Trophoblast cell (in vitro differentiated cells and primary cell): ENCODE measurements at regions not wholly inside any gene's neighbourhood (a gene's known extent, or its start where the extent isn't known, plus 50 kb on each side); places are given as distances from the start of the nearest gene placed in this dataset.

Source experiments
- DNase-seq, 2 donors: peaks; one replicate each; pipeline ENCODE4 v3.0.0-alpha.2; 2016
- H2AFZ ChIP-seq: 2 replicates; pipeline ENCODE4 v1.6.1; 2013; ENCODE audit warnings: low read length, moderate library complexity, mild to moderate bottlenecking; ENCODE audit not compliant: insufficient read depth, poor library complexity
- H2AK5ac ChIP-seq: 2 replicates; pipeline ENCODE4 v1.6.1; 2013; ENCODE audit warnings: mild to moderate bottlenecking, low read length
- H2BK120ac ChIP-seq: 2 replicates; pipeline ENCODE4 v1.6.1; 2013; ENCODE audit warnings: low read length, mild to moderate bottlenecking, moderate library complexity; ENCODE audit not compliant: insufficient read depth, poor library complexity
- H2BK12ac ChIP-seq: 2 replicates; pipeline ENCODE4 v1.6.1; 2013; ENCODE audit warnings: mild to moderate bottlenecking, low read length, moderate library complexity
- H2BK5ac ChIP-seq: 2 replicates; pipeline ENCODE4 v1.6.1; 2013; ENCODE audit warnings: low read length, low read depth, moderate library complexity, mild to moderate bottlenecking; ENCODE audit not compliant: poor library complexity
- H3K14ac ChIP-seq: 2 replicates; pipeline ENCODE4 v1.6.1; 2013; ENCODE audit warnings: mild to moderate bottlenecking, low read length
- H3K18ac ChIP-seq: 2 replicates; pipeline ENCODE4 v1.6.1; 2013; ENCODE audit warnings: mild to moderate bottlenecking, low read length
- H3K23ac ChIP-seq: 2 replicates; pipeline ENCODE4 v1.6.1; 2013; ENCODE audit warnings: low read length
- H3K27ac ChIP-seq: 2 replicates; pipeline ENCODE4 v1.5.1; 2013; ENCODE audit warnings: low read depth, mild to moderate bottlenecking, inconsistent platforms, low read length, moderate library complexity
- H3K27me3 ChIP-seq: 2 replicates; pipeline ENCODE4 v1.6.1; 2013; ENCODE audit warnings: inconsistent platforms, mild to moderate bottlenecking, low read length, moderate library complexity; ENCODE audit not compliant: insufficient read depth
- H3K36me3 ChIP-seq, 2 experiments: 1 replicate in 1 of 2; 2 replicates in 1 of 2; pipeline ENCODE4 v1.6.1; 2013; ENCODE audit warnings: low read length in 2 of 2, mild to moderate bottlenecking in 2 of 2, moderate library complexity in 1 of 2; ENCODE audit not compliant: insufficient read depth in 2 of 2, control insufficient read depth in 1 of 2
- H3K4ac ChIP-seq: 2 replicates; pipeline ENCODE4 v1.6.1; 2013; ENCODE audit warnings: low read depth, mild to moderate bottlenecking, low read length, moderate library complexity
- H3K4me1 ChIP-seq, 2 experiments: 1 replicate in 1 of 2; 2 replicates in 1 of 2; pipeline ENCODE4 v1.6.1; 2013; ENCODE audit warnings: low read length in 2 of 2, mild to moderate bottlenecking in 2 of 2, moderate library complexity in 1 of 2; ENCODE audit not compliant: insufficient read depth in 2 of 2, control insufficient read depth in 1 of 2
- H3K4me2 ChIP-seq: 2 replicates; pipeline ENCODE4 v1.6.1; 2013; ENCODE audit warnings: inconsistent platforms, mild to moderate bottlenecking, low read length, moderate library complexity
- H3K4me3 ChIP-seq: 2 replicates; pipeline ENCODE4 v1.5.1; 2013; ENCODE audit warnings: mild to moderate bottlenecking, low read depth, low read length, inconsistent platforms
- H3K79me1 ChIP-seq: one replicate; pipeline ENCODE4 v1.6.1; 2013; ENCODE audit warnings: low read length
- H3K79me2 ChIP-seq: 2 replicates; pipeline ENCODE4 v1.6.1; 2013; ENCODE audit warnings: low read length, mild to moderate bottlenecking; ENCODE audit not compliant: control insufficient read depth, insufficient read depth, poor library complexity
- H3K9ac ChIP-seq: 2 replicates; pipeline ENCODE4 v1.6.1; 2013; ENCODE audit warnings: mild to moderate bottlenecking, low read length
- H3K9me3 ChIP-seq: 2 replicates; pipeline ENCODE4 v1.6.1; 2013; ENCODE audit warnings: low read depth, mild to moderate bottlenecking, control low read depth, inconsistent platforms, low read length; ENCODE audit not compliant: insufficient read depth
- H4K12ac ChIP-seq: 2 replicates; pipeline ENCODE4 v1.6.1; 2013; ENCODE audit warnings: low read depth, mild to moderate bottlenecking, low read length, moderate library complexity
- H4K8ac ChIP-seq: 2 replicates; pipeline ENCODE4 v1.6.1; 2013; ENCODE audit warnings: low read depth, mild to moderate bottlenecking, low read length, moderate library complexity
- H4K91ac ChIP-seq: one replicate; pipeline ENCODE4 v1.6.1; 2013; ENCODE audit warnings: low read depth, mild to moderate bottlenecking, low read length, moderate library complexity
- WGBS: extraction: QIAGEN DNeasy Blood & Tissue Kit; methylation state at CpG from one replicate; pipeline ENCODE4 v1.1.7; 2013; ENCODE audit warnings: missing lambda C conversion rate; ENCODE audit not compliant: insufficient read length, insufficient coverage; ENCODE audit errors: extremely low coverage; 5-methylcytosine and 5-hydroxymethylcytosine counted together

DNA sequence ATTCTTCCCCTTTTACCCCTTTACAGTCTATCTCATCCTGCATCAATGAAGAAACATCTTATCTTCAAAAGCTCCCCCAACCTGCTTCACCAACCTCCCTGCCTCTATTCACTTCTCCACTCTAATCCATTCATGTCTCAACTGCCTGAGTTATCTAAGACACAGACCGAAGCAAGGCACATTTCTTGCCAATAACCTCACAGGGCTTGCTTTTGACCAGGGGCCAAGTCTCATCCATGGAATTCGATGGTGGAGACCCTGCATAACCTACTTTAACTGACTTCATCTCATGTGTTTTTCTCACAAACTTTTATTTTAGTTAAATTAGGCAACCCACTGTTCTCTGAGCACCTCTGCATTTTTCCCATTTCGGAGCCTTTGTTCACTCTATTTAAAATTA, 69.7 kb downstream of the MYCN start:
- H4K12ac ChIP-seq: no peak overlapping the region
- H3K36me3 ChIP-seq: no peaks in the 10 kb centered on the region
- peak in 1 of 2 donors; percentile 75 for DNase-seq
- H2BK12ac ChIP-seq: no peak overlapping the region
- peaks cover 23 to 29% of the 10 kb centered on the region in 2 experiments for H3K4me1 ChIP-seq
- no peak overlapping the region for H2AK5ac ChIP-seq
- no peak overlapping the region for H3K14ac ChIP-seq
- no peak overlapping the region for H2BK5ac ChIP-seq
- H3K27me3 ChIP-seq: no peaks in the 10 kb centered on the region
- no peak overlapping the region for H3K4me2 ChIP-seq
- no peak overlapping the region for H3K9ac ChIP-seq
- peaks cover 1% of the 10 kb centered on the region for H3K79me2 ChIP-seq
- no peak overlapping the region for H4K8ac ChIP-seq
- H3K27ac ChIP-seq: no peak overlapping the region
- peaks cover 22% of the 10 kb centered on the region for H3K79me1 ChIP-seq
- no peak overlapping the region for H2AFZ ChIP-seq
- no CpG with 5 or more reads among the region's 3 CpGs for WGBS
- no peak overlapping the region for H3K18ac ChIP-seq
- H3K9me3 ChIP-seq: peaks cover 5% of the 10 kb centered on the region
- H3K4ac ChIP-seq: no peak overlapping the region
- H4K91ac ChIP-seq: no peak overlapping the region
- H3K23ac ChIP-seq: no peak overlapping the region
- no peak overlapping the region for H2BK120ac ChIP-seq
- no peak overlapping the region for H3K4me3 ChIP-seq

DNA sequence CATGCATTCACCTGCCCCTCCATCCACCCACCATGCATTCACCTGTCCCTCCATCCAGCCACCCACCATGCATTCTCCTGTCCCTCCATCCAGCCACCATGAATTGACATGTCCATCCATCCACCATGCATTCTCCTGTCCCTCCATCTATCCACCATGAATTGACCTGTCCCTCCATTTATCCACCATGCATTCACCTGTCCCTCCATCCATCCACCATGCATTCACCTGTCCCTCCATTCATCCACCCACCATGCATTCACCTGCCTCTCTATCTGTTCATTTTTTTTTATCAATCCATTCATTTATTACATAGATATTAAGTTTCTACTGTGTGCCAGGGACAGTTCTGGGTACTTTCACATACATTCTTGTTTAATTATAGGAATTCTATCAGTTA, 69.2 kb downstream of the MYCN start:
- H4K91ac ChIP-seq: no peak overlapping the region
- no peak overlapping the region for H3K9ac ChIP-seq
- H2BK120ac ChIP-seq: no peak overlapping the region
- H2AK5ac ChIP-seq: no peak overlapping the region
- H4K12ac ChIP-seq: no peak overlapping the region
- no peaks in the 10 kb centered on the region for H3K27me3 ChIP-seq
- peaks cover 22% of the 10 kb centered on the region for H3K79me1 ChIP-seq
- H4K8ac ChIP-seq: no peak overlapping the region
- H3K4ac ChIP-seq: no peak overlapping the region
- H3K23ac ChIP-seq: no peak overlapping the region
- no peak overlapping the region for H2AFZ ChIP-seq
- H3K4me2 ChIP-seq: no peak overlapping the region
- no peak overlapping the region for H3K18ac ChIP-seq
- H3K27ac ChIP-seq: no peak overlapping the region
- peaks cover 3% of the 10 kb centered on the region for H3K9me3 ChIP-seq
- H3K4me1 ChIP-seq: peaks cover 23 to 29% of the 10 kb centered on the region in 2 experiments
- H3K14ac ChIP-seq: no peak overlapping the region
- H3K4me3 ChIP-seq: no peak overlapping the region
- no peak overlapping the region for H2BK12ac ChIP-seq
- peaks cover 1% of the 10 kb centered on the region for H3K79me2 ChIP-seq
- no peak overlapping the region for H2BK5ac ChIP-seq
- H3K36me3 ChIP-seq: no peaks in the 10 kb centered on the region
- no peak for DNase-seq

DNA sequence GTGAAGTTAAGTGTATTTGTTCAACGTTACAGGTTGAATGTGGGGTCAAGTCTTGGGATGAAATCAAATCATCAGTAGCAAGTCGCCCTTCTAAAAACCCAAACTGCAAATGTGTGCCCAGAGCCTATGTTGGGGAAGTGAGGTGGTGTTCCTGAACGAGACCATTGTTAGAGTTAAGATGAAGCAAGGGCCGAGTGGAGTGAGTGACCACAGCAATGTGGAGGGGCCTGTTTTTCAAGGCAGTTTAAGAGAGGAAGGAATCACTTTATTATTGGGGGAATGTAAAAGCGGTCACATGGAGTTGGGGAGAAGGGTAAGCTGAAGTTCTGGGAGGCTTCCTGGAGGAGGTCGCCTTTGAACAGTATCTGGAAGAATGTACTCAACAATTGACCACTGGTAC, 68.5 kb downstream of the MYCN start:
- Histone ChIP-seq H3K36me3 (no peaks in the 10 kb centered on the region), H2BK120ac (peak overlapping the region; percentile 85), H3K4me1 (peaks cover 23 to 29% of the 10 kb centered on the region in 2 experiments), H3K4ac (no peak overlapping the region), H4K12ac (no peak overlapping the region), H3K4me3 (no peak overlapping the region), H3K9me3 (peaks cover 3% of the 10 kb centered on the region), H3K79me1 (peaks cover 22% of the 10 kb centered on the region), H3K23ac (no peak overlapping the region), H2AFZ (no peak overlapping the region), H4K91ac (peak overlapping the region; percentile 76), H4K8ac (no peak overlapping the region), H3K27ac (no peak overlapping the region), H2AK5ac (no peak overlapping the region), H3K4me2 (no peak overlapping the region), H2BK12ac (no peak overlapping the region), H3K18ac (no peak overlapping the region), H2BK5ac (no peak overlapping the region), H3K9ac (no peak overlapping the region), H3K14ac (no peak overlapping the region), H3K79me2 (peaks cover 1% of the 10 kb centered on the region), H3K27me3 (no peaks in the 10 kb centered on the region)
- WGBS: no CpG with 5 or more reads among the region's 6 CpGs
- peak; percentile 59 to 70 for DNase-seq

GRCh38 chr2:16008331-16008850, 68.0 kb downstream of the MYCN start:
- H3K4me3 ChIP-seq: no peak overlapping the region
- H4K12ac ChIP-seq: no peak overlapping the region
- H3K4me1 ChIP-seq: peaks cover 20 to 27% of the 10 kb centered on the region in 2 experiments
- no peaks in the 10 kb centered on the region for H3K27me3 ChIP-seq
- no peak overlapping the region for H3K4ac ChIP-seq
- no peak overlapping the region for H3K27ac ChIP-seq
- H2AK5ac ChIP-seq: peak overlapping the region; percentile 84
- H3K23ac ChIP-seq: no peak overlapping the region
- no peak overlapping the region for H3K4me2 ChIP-seq
- peak overlapping the region; percentile 59 for H3K14ac ChIP-seq
- H3K36me3 ChIP-seq: no peaks in the 10 kb centered on the region
- no peak overlapping the region for H4K8ac ChIP-seq
- H3K79me1 ChIP-seq: peaks cover 18% of the 10 kb centered on the region
- H3K18ac ChIP-seq: no peak overlapping the region
- peak overlapping the region; percentile 76 for H4K91ac ChIP-seq
- WGBS: no CpG with 5 or more reads among the region's 8 CpGs
- peaks cover 3% of the 10 kb centered on the region for H3K9me3 ChIP-seq
- H2BK120ac ChIP-seq: peak overlapping the region; percentile 85
- DNase-seq: peak in 1 of 2 donors; percentile 43
- H3K79me2 ChIP-seq: peaks cover 1% of the 10 kb centered on the region
- no peak overlapping the region for H2AFZ ChIP-seq
- H2BK5ac ChIP-seq: peak overlapping the region; percentile 31
- peak overlapping the region; percentile 89 for H2BK12ac ChIP-seq
- no peak overlapping the region for H3K9ac ChIP-seq
